Gastroesophageal sphincter (tissue), 3 donors: ENCODE measurements at regions not wholly inside any gene's neighbourhood (a gene's known extent, or its start where the extent isn't known, plus 50 kb on each side); places are given as distances from the start of the nearest gene placed in this dataset.

Experiments
- EP300 ChIP-seq: sonication (generic); formaldehyde crosslinking; IDR thresholded peaks from one replicate; pipeline ENCODE4 v1.6.1; 2017; ENCODE audit warnings: antibody characterized with exemption, mild to moderate bottlenecking
- TF ChIP-seq, protein P1 (sequence below), 4 experiments: fragments of 200-600 bp in 2 of 4; fragments of 450-650 bp in 2 of 4; sonication (generic) in 1 of 4; IDR thresholded peaks; one replicate each; pipeline ENCODE4 v1.5.1; 2017 to 2019; ENCODE audit warnings: antibody characterized with exemption in 4 of 4, mild to moderate bottlenecking in 2 of 4, moderate library complexity in 2 of 4

DNA sequence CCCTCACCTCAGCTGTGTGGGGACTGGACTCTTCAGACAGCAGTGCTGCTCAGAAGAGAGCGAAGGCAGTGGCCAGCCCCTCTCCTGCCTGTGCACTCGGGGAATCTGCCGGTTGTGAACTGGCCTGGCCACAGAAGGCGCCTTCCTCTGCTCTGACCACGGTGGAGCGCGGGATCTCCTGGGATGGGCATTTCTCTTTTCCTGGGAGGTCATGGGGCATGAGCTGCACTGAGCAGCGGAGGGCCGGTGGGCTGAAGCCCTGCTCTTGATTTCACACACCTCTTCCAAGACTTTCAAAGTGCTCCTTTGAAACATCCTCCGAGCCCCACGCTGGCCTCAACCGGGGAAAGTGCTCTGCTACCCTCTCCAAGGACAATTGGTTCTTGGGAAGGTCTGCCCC is 125.6 kb upstream of the FAM20C start:
- TF ChIP-seq, protein P1, sequence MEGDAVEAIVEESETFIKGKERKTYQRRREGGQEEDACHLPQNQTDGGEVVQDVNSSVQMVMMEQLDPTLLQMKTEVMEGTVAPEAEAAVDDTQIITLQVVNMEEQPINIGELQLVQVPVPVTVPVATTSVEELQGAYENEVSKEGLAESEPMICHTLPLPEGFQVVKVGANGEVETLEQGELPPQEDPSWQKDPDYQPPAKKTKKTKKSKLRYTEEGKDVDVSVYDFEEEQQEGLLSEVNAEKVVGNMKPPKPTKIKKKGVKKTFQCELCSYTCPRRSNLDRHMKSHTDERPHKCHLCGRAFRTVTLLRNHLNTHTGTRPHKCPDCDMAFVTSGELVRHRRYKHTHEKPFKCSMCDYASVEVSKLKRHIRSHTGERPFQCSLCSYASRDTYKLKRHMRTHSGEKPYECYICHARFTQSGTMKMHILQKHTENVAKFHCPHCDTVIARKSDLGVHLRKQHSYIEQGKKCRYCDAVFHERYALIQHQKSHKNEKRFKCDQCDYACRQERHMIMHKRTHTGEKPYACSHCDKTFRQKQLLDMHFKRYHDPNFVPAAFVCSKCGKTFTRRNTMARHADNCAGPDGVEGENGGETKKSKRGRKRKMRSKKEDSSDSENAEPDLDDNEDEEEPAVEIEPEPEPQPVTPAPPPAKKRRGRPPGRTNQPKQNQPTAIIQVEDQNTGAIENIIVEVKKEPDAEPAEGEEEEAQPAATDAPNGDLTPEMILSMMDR (IDR thresholded peaks at IDR 0.05) = no peak
- no peak for TF ChIP-seq EP300
